GM23338 (cell line): ENCODE measurements at regions not wholly inside any gene's neighbourhood (a gene's known extent, or its start where the extent isn't known, plus 50 kb on each side); places are given as distances from the start of the nearest gene placed in this dataset.

ENCODE experiments used
- ATAC-seq: fragments of 200-7000 bp; cut with Tn5 transposase; 3 replicates; pipeline ENCODE4 v1.9.1; 2020
- DNase-seq: peaks from one replicate; pipeline ENCODE4 v3.0.0-alpha.2; 2015; ENCODE audit warnings: low spot score
- H2AFZ ChIP-seq: fragments of 200-600 bp; sonication (generic); 2 replicates; pipeline ENCODE4 v1.8.0; 2016; ENCODE audit warnings: antibody characterized with exemption, mild to moderate bottlenecking, moderate library complexity
- H3F3A ChIP-seq: fragments of 200-600 bp; sonication (generic); replicated peaks from 2 replicates; pipeline ENCODE4 v1.8.0; 2017; ENCODE audit warnings: antibody characterized with exemption, mixed run types, low read depth
- H3K27ac ChIP-seq: fragments of 200-600 bp; sonication (generic); 2 replicates; pipeline ENCODE4 v1.6.1; 2016; ENCODE audit warnings: low read depth
- H3K27me3 ChIP-seq: fragments of 200-600 bp; sonication (generic); 2 replicates; pipeline ENCODE4 v1.8.0; 2016; ENCODE audit warnings: mild to moderate bottlenecking, mixed run types, moderate library complexity; ENCODE audit not compliant: insufficient read depth
- H3K36me3 ChIP-seq: fragments of 200-600 bp; sonication (generic); 2 replicates; pipeline ENCODE4 v1.8.0; 2016; ENCODE audit warnings: mild to moderate bottlenecking; ENCODE audit not compliant: insufficient read depth
- H3K4me1 ChIP-seq: fragments of 200-600 bp; sonication (generic); 2 replicates; pipeline ENCODE4 v1.8.0; 2016; ENCODE audit warnings: mild to moderate bottlenecking, moderate library complexity; ENCODE audit not compliant: insufficient read depth
- H3K4me2 ChIP-seq: fragments of 200-600 bp; sonication (generic); 2 replicates; pipeline ENCODE4 v1.7.1; 2017; ENCODE audit warnings: mixed run types
- H3K4me3 ChIP-seq: fragments of 200-600 bp; sonication (generic); 2 replicates; pipeline ENCODE4 v1.6.1; 2016; ENCODE audit warnings: mixed run types
- H3K79me2 ChIP-seq: fragments of 200-600 bp; sonication (generic); replicated peaks from 2 replicates; pipeline ENCODE4 v1.8.0; 2017; ENCODE audit warnings: mild to moderate bottlenecking; ENCODE audit not compliant: insufficient read depth
- H3K9me2 ChIP-seq: fragments of 200-600 bp; sonication (generic); 2 replicates; pipeline ENCODE4 v1.8.0; 2017; ENCODE audit not compliant: insufficient read depth
- H4K20me1 ChIP-seq: fragments of 200-600 bp; sonication (generic); replicated peaks from 2 replicates; pipeline ENCODE4 v1.8.0; 2017; ENCODE audit warnings: mild to moderate bottlenecking; ENCODE audit not compliant: insufficient read depth
- H3K27ac Mint-ChIP-seq: 2 replicates; pipeline ENCODE4 v1.8.0; 2020; ENCODE audit warnings: inconsistent platforms, mild to moderate bottlenecking, moderate library complexity, mixed read lengths
- H3K27me3 Mint-ChIP-seq: 3 replicates; pipeline ENCODE4 v1.8.0; 2022; ENCODE audit warnings: low read depth, mild to moderate bottlenecking, moderate library complexity, mixed read lengths, inconsistent platforms; ENCODE audit not compliant: insufficient read depth, poor library complexity
- H3K36me3 Mint-ChIP-seq: 3 replicates; pipeline ENCODE4 v1.8.0; 2021; ENCODE audit warnings: low read depth, mild to moderate bottlenecking, inconsistent platforms, moderate library complexity, mixed read lengths
- H3K4me1 Mint-ChIP-seq: 3 replicates; pipeline ENCODE4 v1.8.0; 2020; ENCODE audit warnings: mild to moderate bottlenecking, inconsistent platforms, mixed read lengths
- H3K4me3 Mint-ChIP-seq: 3 replicates; pipeline ENCODE4 v1.8.0; 2021; ENCODE audit warnings: moderate library complexity, mild to moderate bottlenecking, inconsistent platforms, mixed read lengths
- H3K9me3 Mint-ChIP-seq: 3 replicates; pipeline ENCODE4 v1.8.0; 2020; ENCODE audit warnings: moderate library complexity, mild to moderate bottlenecking, inconsistent platforms, mixed read lengths
- EZH2phosphoT487 ChIP-seq: fragments of 200-600 bp; sonication (generic); IDR thresholded peaks from one replicate; pipeline ENCODE4 v1.8.1; 2018; ENCODE audit warnings: antibody characterized with exemption; ENCODE audit not compliant: unreplicated experiment
- JUNB ChIP-seq: IDR thresholded peaks from one replicate; pipeline ENCODE4 v1.6.1; 2016; ENCODE audit warnings: antibody characterized with exemption; ENCODE audit not compliant: unreplicated experiment
- STAT1 ChIP-seq: IDR thresholded peaks from one replicate; pipeline ENCODE4 v1.6.1; 2016; ENCODE audit warnings: antibody characterized with exemption; ENCODE audit not compliant: unreplicated experiment
- ZNF114 ChIP-seq: fragments of 250-450 bp; sonication (Bioruptor Pico); IDR thresholded peaks from 2 replicates; pipeline ENCODE4 v1.5.0; 2020; ENCODE audit warnings: mild to moderate bottlenecking, moderate library complexity
- TF ChIP-seq, protein P1 (sequence below): IDR thresholded peaks from one replicate; pipeline ENCODE4 v1.6.1; 2018; ENCODE audit warnings: antibody characterized with exemption; ENCODE audit not compliant: unreplicated experiment
- TF ChIP-seq, protein P2 (sequence below), 2 experiments: fragments of 200-600 bp in 1 of 2; sonication (generic) in 1 of 2; conservative IDR thresholded peaks; 2 replicates each; pipeline versions ENCODE4 v1.5.1 to v1.6.1; 2016 to 2017; ENCODE audit warnings: antibody characterized with exemption in 2 of 2, low read depth in 2 of 2, mild to moderate bottlenecking in 2 of 2, moderate library complexity in 1 of 2

DNA sequence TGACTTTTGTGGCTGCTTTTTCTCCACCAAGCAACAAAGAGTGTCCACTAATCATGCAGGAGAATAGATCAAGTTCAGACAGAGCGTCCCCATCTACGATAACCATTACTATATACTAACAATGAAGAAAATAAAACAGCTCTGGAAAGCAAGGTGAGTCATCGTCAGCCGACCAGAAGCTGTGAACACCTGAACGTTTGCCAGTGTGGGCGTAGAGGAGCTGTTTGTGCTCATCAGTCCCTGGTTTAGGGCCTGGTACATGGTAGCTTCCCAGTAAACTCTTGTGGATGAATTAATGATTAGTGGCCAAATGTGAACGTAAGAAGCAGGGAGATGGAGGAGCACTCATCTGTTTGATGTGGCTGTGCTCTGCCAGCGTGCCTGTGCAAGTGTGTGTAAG, 180.7 kb downstream of the EVX1 start:
- H3K9me2 ChIP-seq: no peaks in the 10 kb centered on the region
- no peaks in the 10 kb centered on the region for H4K20me1 ChIP-seq
- H3K27ac ChIP-seq: no peak overlapping the region
- Mint-ChIP-seq H3K27ac (no peak overlapping the region), H3K36me3 (no peaks in the 10 kb centered on the region), H3K27me3 (no peaks in the 10 kb centered on the region), H3K4me3 (no peak overlapping the region), H3K9me3 (no peaks in the 10 kb centered on the region; the same call in 2 of the 3 replicates), H3K4me1 (peaks cover 5% of the 10 kb centered on the region; the same call in 2 of the 3 replicates)
- H3K4me2 ChIP-seq: no peak overlapping the region
- no peak for DNase-seq
- no peaks in the 10 kb centered on the region for H3K4me1 ChIP-seq
- no peaks in the 10 kb centered on the region for H3K79me2 ChIP-seq
- ATAC-seq: no peak
- no peak overlapping the region for H2AFZ ChIP-seq
- TF ChIP-seq STAT1 (no peak), JUNB (no peak)
- TF ChIP-seq, protein P1, sequence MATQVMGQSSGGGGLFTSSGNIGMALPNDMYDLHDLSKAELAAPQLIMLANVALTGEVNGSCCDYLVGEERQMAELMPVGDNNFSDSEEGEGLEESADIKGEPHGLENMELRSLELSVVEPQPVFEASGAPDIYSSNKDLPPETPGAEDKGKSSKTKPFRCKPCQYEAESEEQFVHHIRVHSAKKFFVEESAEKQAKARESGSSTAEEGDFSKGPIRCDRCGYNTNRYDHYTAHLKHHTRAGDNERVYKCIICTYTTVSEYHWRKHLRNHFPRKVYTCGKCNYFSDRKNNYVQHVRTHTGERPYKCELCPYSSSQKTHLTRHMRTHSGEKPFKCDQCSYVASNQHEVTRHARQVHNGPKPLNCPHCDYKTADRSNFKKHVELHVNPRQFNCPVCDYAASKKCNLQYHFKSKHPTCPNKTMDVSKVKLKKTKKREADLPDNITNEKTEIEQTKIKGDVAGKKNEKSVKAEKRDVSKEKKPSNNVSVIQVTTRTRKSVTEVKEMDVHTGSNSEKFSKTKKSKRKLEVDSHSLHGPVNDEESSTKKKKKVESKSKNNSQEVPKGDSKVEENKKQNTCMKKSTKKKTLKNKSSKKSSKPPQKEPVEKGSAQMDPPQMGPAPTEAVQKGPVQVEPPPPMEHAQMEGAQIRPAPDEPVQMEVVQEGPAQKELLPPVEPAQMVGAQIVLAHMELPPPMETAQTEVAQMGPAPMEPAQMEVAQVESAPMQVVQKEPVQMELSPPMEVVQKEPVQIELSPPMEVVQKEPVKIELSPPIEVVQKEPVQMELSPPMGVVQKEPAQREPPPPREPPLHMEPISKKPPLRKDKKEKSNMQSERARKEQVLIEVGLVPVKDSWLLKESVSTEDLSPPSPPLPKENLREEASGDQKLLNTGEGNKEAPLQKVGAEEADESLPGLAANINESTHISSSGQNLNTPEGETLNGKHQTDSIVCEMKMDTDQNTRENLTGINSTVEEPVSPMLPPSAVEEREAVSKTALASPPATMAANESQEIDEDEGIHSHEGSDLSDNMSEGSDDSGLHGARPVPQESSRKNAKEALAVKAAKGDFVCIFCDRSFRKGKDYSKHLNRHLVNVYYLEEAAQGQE: no peak
- H3F3A ChIP-seq: no peaks in the 10 kb centered on the region
- no peaks in the 10 kb centered on the region for H3K36me3 ChIP-seq
- no peaks in the 10 kb centered on the region for H3K27me3 ChIP-seq
- no peak overlapping the region for H3K4me3 ChIP-seq

DNA sequence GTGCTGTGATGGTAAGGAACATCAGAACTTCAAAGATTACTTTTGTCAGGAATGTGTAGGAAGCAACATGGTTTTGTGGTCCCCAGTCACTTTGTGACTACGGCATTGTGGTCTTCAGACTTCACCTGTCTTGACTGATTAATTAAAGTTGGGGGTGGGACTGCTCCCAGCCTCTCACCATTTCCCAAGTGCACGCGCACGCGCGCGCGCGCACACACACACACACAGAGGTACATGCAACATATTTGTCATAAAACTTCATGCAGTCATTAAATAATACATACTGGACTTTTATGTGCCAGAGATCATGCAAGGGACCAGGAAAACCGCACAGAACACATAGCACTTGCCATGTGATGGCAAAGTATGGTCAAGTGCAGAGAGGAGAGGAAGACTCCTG, 181.2 kb downstream of the EVX1 start:
- Mint-ChIP-seq H3K4me1 (peaks cover 5% of the 10 kb centered on the region; the same call in 2 of the 3 replicates), H3K4me3 (no peak overlapping the region), H3K27me3 (no peaks in the 10 kb centered on the region), H3K36me3 (no peaks in the 10 kb centered on the region), H3K9me3 (no peaks in the 10 kb centered on the region; the same call in 2 of the 3 replicates), H3K27ac (no peak overlapping the region)
- DNase-seq (no peak), ATAC-seq (no peak)
- no peak overlapping the region for H3K4me2 ChIP-seq
- H3K27me3 ChIP-seq: no peaks in the 10 kb centered on the region
- H4K20me1 ChIP-seq: no peaks in the 10 kb centered on the region
- no peaks in the 10 kb centered on the region for H3F3A ChIP-seq
- no peaks in the 10 kb centered on the region for H3K79me2 ChIP-seq
- H3K4me1 ChIP-seq: no peaks in the 10 kb centered on the region
- no peaks in the 10 kb centered on the region for H3K9me2 ChIP-seq
- H3K4me3 ChIP-seq: no peak overlapping the region
- H3K27ac ChIP-seq: no peak overlapping the region
- H3K36me3 ChIP-seq: no peaks in the 10 kb centered on the region
- H2AFZ ChIP-seq: no peak overlapping the region; the same call in 1 of the 2 replicates
- TF ChIP-seq STAT1 (no peak), ZNF114 (CRISPR knock-in tag) (no peak), JUNB (no peak), EZH2phosphoT487 (no peak)
- TF ChIP-seq, protein P2, sequence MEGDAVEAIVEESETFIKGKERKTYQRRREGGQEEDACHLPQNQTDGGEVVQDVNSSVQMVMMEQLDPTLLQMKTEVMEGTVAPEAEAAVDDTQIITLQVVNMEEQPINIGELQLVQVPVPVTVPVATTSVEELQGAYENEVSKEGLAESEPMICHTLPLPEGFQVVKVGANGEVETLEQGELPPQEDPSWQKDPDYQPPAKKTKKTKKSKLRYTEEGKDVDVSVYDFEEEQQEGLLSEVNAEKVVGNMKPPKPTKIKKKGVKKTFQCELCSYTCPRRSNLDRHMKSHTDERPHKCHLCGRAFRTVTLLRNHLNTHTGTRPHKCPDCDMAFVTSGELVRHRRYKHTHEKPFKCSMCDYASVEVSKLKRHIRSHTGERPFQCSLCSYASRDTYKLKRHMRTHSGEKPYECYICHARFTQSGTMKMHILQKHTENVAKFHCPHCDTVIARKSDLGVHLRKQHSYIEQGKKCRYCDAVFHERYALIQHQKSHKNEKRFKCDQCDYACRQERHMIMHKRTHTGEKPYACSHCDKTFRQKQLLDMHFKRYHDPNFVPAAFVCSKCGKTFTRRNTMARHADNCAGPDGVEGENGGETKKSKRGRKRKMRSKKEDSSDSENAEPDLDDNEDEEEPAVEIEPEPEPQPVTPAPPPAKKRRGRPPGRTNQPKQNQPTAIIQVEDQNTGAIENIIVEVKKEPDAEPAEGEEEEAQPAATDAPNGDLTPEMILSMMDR (conservative IDR thresholded peaks at IDR 0.05; ENCODE audit: low read depth in 2 of 2): no peak
- TF ChIP-seq, protein P1: no peak
